GM19467 (cell line): ENCODE measurements at regions not wholly inside any gene's neighbourhood (a gene's known extent, or its start where the extent isn't known, plus 50 kb on each side); places are given as distances from the start of the nearest gene placed in this dataset.
"Not testable (repeated sequence)": the region's sequence is repeated elsewhere in the genome, so short reads cannot be mapped to it uniquely, and the experiment has no call there.

Experiments
- ATAC-seq: cut with Tn5 transposase; IDR thresholded peaks from one replicate; pipeline ENCODE4 v1.9.1; 2021; ENCODE audit warnings: mild to moderate bottlenecking, moderate library complexity; ENCODE audit not compliant: unreplicated experiment

GRCh38 chr3:125914608-125915436, 54.2 kb upstream of the ROPN1B start:
- not testable (repeated sequence) for ATAC-seq

DNA sequence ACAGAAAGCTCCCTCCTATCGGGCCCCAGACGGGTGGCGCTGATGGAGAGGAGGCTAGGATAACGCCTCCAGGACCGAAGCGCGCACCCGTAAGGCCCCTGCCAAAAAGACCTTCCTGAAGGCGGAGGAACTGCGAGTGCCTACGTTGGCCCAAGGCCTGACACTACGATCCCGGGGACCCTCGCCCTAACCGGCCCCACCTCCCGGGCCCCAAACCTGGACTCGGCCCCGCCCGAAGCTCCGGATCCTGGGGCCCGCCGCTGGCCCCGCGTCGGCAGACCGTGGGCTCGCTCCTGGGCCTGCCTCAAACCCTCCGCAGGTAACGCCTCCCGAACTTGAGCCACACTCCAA, 53.6 kb upstream of the ROPN1B start:
- not testable (repeated sequence) for ATAC-seq

GRCh38 chr3:125915792-125916375, 53.1 kb upstream of the ROPN1B start:
- peak; percentile 77 for ATAC-seq

DNA sequence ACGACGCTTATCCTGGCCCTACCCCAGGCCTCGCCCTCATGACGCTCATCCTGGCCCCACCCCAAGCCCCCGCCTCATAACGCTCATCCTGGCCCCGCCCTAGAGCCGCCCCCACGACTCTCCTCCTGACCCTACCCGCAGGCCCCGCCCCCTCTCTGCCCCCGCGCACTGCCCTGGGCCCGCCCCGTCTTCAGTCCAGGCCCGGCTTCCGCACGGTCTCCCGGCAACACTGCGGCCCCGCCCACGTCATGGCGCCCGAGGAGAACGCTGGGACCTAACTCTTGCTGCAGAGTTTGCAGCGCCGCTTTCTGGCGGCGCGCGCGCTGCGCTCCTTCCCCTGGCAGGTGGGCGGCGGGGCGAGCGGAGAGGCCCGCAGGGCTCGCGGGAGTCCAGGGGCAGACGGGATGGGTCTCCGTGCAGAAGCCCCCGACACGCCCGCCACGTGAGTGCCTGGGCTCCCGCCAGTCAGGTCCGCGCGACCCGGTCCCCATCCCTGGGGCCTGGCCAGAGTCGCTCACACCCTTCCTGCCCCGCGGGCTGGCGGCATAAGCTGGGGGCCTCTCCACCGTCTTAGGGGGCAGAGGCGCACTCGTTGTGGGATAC, 52.5 kb upstream of the ROPN1B start:
- ATAC-seq, result peak; percentile 69

GRCh38 chr3:125917020-125917549, 51.9 kb upstream of the ROPN1B start:
- ATAC-seq, result not testable (repeated sequence)

DNA sequence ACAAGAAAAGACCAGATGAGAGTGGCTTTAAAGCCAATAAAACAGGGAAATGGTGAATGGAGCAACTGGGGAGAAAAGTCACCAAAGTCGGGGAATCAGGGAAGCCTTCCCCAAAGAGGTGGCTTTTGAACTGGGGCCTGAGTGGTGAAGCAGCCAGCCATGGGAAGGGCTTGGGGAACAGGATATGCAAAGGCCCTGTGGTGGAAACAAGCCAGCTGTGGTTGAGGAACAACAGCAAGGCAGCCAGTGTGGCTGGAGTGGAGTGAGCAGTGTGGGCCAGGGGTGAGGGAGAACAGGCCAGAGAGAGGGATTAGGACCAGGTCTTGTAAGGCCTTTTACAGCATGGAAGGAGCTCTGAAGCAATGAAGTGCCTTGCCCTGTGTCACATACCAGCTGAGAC, 51.0 kb upstream of the ROPN1B start:
- not testable (repeated sequence) for ATAC-seq

DNA sequence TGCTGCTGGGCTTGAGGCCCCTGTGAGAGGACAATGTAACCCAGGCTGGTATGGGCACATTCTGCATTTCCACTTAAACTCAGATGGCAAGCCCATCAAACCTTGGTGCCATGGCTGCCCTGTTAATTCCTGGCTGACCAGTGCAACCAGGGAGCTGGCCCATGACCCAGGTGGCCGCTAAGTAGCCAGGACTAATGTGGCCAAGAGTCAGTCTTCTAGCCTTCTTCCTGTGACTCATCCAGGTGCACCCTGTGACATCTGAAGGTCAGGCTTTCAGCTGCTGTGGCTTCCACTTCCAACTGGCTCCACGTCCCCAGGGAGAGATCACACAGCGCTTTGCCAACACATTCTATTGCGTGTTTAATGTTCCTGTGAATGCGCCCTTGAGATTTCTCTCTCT, 50.5 kb upstream of the ROPN1B start:
- not testable (repeated sequence) for ATAC-seq

GRCh38 chr3:125918866-125919265, 50.1 kb upstream of the ROPN1B start:
- not testable (repeated sequence) for ATAC-seq
